HG03442 (cell line): ENCODE measurements at regions not wholly inside any gene's neighbourhood (a gene's known extent, or its start where the extent isn't known, plus 50 kb on each side); places are given as distances from the start of the nearest gene placed in this dataset.

ENCODE experiments used
- ATAC-seq: cut with Tn5 transposase; IDR thresholded peaks from one replicate; pipeline ENCODE4 v1.9.1; 2021; ENCODE audit warnings: mild to moderate bottlenecking, moderate library complexity; ENCODE audit not compliant: unreplicated experiment

DNA sequence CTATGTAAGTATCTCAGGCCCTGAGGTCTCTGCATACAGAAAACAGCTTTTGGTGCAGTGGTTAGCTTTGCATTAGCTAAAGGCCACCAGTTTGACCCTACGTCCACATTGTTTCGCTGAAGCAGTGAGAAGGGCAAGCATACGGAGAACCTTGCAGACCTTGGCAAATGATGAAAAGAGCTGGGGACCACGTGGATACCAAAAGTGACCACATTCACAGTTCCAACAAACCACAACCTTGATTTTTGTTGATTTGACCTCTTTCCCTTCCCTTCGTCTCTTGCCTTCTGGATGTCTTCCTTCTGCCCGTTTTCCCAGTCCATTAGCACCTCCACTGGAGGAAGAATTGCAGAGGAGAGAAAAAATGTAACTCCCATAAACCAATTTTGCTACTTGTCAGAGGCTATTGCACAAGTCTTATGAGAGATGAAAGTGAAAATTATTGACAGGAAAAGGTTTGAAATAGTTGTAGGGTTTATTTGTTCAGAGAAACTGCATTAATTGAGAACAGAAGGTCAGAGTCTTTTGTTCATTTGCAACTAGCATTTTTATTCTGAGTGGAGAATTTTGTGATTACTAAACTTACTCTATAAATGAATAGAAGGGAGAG, 293.9 kb upstream of the HTR2A start:
- ATAC-seq: no peak

DNA sequence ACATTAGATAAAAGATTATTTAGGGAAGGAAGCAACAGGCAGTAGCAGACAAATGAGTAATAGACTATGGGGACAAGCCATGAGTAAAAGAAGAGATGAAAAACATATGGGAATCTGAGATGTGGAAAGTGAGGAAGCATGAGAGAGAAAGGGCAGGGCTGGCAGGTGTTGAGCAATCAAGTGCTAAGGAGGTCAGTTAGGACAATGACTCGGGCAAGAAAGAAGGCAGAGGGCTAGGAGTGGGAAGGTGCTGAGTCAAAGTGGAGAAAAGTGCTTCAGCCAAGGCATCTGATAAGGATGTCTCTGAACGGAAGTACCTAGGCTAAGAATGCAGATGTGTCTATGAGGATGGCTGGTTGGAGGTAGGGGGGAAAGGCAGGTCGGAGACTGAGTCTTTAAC, 291.9 kb upstream of the HTR2A start:
- ATAC-seq: no peak

DNA sequence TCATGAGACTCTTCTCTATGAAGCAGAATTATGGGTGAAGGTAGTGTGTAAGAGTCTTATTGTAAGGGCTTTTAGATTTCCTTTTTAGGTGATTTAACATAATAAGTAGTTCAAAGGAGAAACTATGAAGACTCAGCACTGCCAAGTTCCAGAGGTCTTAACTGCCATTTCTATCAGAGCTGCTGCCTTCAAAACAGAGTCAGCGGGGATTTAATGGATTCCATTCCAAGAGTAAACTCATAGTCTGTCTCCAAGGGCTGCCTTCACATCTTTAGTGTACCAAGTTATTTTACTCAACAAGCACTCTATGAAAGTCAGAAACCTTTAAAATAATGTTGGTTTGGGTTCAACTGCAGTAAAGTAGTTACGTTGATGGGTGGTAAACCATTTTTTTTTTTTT, 289.6 kb upstream of the HTR2A start:
- ATAC-seq: no peak

DNA sequence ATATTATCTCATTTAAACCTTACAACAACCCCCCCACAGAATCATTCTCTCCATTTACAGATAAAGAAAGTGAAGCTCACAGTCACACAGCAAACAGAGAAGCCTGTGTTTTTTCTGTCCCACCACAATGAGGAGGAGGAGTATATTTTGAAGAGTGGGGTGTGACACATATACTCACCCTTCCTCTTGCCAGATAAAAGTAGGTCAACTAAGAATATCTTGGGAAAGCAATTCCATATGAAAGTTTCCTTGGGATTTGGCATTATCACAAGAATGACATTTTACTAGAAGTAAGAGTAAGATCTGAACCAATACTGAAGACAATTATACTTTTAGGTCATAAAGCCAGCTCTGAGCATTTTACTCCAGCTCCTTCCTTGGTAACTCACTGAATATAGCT, 287.5 kb upstream of the HTR2A start:
- ATAC-seq: no peak

DNA sequence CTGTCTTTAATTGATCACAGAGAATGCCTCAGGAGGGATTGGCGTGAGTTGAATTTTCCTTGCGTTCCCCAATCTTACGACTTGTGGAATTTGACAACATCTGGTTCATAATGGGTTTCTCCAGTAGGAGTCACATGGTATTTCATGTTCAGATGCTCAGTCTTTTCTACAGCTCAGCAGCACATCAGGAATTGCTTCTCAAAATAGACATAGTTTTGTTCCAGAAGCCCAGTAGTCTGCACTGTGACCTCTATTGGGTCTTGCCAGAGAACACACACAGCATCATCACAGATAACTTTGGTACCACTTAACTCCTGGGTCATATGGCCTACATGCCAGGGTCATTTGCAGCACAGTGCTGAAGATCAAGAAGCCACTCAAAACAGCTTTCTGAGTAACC, 282.5 kb upstream of the HTR2A start:
- no peak for ATAC-seq

DNA sequence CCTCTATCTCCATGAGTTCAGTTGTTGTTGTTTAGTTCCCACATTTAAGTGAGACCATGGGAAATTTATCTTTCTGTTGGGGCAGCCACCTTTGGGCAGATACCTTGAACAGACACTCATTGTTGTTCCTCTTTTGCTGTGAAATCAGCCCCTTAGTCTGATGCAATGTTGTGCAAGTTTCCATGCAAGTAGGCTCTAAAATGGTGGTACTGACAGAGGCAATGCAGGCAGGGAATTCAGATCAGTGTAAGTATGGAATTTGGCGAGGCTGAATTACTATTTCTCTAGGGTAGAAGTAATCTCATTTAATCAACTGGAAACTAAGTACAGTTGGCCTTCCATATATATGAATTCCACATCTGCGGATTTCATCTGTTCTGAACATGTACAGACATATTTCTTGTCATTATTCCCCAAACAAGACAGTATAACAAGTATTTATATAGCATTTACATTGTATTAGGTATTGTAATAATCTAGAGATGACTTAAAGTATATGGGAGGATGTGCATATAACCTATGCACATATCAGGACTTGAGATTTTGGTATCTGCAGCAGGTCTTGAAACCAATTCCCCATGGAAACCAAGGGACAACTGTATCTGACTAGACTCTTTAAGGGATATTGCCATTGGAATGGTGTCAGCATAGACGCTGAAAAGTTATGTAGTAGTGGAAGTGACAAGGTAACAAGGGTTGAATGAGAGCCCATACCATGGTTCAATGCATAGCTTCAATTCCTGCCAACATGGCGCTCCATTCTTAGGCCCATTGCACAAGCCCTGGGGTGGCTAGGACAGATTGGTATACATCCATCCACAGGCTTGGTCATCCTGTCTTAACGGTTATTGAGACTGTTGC, 281.5 kb upstream of the HTR2A start:
- ATAC-seq: no peak

DNA sequence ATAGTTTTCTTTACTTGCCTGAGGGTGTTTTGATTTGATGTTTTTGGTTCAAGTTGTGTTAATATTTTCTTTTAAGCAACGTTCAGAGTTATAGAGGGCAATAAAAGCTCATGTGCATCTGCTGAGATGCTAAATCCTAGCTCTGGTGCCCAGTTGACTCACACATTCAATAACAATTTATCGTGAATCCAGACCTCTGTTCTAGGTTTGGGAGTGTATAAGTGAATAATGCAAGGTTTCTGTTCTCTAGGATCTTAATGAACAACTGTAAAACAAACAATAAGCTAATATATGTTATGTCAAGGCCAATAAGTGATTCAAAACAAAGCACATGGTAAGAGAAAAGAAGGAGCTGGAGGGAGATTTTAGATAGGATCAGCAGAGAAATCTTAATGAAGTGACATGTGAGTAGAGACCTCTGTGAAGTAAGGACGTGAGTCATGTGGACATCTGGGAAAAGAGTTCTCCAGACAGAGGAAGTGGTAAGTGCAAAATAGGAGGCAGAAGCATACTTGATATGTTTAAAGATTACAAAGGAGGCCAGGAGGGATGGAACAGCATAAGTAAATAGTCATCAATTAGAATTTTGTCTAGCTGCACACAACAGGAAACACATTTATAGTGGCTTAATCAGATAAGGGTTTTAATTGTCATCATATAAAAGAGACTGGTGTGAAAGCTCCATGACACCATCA, 278.5 kb upstream of the HTR2A start:
- ATAC-seq: no peak

DNA sequence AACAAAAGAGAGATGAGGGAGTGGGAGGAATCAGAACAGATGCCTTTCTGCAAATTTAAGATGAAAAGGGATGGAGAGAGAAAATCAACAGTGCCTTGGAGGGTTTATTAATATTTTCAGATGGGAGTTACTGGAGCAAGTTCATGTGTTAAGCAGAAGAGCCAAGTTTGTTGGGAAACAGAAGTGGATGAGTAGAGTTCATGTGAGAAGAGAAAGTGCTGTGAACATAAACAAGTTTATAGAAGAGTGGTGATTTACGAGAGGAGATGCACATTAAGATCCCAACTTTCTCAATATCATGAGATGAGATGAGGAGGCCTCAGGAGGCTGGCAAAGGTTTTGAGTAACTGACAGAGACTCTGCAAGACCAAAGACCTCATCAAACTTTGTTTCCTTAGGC, 274.1 kb upstream of the HTR2A start:
- ATAC-seq: no peak

DNA sequence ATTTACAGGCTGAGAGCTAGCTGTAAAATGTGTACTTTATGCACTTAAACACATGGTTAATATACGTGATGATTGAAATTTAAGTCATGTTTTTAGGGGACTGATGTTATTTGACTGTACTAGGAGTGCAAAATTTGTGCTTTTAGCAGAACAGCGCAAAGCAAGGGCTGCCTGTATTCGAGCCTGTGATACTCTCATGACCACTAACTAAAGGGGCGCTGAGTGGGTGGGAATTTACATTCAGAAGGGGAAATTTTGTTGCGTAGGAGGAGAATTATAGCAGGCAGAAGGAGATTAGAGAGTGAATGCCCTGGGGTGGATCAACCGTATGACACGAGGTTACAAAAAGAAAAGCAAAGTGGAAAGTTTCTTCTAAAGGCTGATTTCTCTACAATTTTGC, 271.8 kb upstream of the HTR2A start:
- no peak for ATAC-seq

DNA sequence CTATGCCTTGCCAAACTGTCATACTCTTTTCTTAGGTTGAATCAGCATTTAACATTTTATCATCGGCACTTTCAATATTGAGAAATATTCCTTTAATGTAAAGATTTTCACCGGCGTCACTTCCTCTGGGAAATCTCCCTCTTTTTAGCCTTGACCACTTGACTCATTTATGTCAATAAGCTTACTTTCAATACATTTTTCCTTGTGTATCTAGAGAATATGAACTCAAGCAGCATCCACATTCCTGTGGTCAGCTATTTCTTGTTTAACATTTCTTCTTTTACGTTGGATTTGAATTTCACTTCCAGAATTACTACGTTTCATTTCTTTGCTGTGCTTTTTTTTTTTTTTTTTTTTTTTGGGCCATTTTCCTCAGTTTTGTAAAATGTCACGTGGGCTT, 271.2 kb upstream of the HTR2A start:
- ATAC-seq: no peak

DNA sequence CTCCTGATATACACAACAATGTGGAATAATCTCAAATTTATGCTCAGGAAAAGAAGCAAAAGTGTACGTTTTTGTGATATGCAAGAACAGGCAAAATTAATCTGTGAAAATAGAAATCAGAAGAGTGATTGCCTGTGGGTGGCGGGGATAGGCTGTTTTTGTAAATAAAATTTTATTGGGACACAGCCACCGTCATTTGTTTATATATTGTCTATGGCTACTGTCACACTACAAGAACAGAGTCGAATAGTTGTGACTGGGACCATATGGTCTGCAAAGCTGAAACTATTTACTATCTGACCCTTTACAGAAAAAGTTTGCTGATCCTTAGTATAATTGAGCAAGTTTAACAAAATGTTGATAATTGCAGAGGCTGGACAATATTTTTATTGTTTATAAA, 269.5 kb upstream of the HTR2A start:
- ATAC-seq: no peak

DNA sequence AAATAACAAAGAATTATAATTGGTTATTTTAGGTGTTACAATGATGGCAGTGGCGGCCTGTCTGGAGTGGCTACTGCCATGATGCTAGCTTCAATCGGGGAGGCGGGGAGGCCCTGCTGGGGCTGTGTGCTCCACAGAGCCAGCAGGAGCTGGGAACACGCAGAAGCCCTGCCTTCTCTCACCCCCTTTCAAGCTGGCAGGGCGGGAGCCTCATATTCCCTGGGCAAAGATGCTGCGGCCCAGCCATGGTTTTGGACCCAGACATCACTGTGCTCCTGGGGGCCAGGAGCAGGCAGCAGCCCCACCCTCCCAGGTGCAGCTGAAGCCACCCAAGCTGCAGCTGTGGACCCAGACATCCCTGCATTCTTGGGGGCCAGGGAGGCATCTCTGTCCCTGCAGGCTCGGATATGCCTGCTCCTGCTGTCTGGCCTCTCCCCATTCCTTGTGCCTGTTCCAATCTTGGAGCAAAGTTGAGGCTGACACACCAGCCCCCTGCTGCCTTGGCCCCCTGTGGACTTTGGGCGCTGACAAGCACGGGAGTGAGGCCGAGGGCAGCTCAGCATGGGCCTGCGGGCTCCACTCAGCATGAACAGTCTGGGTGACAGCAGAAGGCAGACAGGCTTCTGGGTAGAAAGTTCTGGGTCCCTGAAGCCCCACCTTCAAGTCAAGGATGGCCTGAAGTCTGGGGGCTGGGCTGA, 263.1 kb upstream of the HTR2A start:
- ATAC-seq: no peak

DNA sequence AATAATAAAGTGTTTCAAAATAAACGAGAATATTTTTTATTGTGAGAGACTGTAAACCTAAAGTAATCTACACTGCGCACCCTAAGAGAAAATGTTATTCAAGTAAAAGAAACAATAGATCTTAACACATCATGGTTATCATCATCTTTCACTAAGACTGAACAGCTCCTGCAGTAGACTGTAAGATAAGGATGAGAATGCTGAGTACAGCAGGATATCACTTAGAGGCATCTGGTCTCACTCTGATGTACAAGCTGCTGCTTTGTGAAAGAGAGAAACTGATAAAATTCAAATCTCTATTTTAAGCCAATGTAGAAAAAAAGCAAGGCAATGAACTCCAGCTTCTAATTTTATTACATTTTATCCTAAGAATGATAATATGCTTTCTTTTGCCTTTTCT, 261.7 kb upstream of the HTR2A start:
- no peak for ATAC-seq

DNA sequence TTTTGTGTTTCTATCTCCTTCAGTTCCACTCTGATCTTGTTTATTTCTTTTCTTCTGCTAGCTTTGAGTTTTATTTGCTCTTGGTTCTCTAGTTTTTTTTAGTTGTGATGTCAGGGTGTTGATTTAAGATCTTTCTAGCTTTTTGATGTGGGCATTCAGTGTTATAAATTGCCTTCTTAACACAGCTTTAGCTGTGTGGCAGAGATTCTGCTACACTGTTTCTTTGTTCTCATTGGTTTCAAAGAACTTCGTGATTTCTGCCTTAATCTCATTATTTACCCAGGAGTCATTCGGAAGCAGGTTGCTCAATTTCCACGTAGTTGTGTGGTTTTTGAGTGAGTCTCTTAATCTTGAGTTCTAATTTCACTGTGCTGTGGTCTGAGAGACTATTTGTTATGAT, 251.7 kb upstream of the HTR2A start:
- ATAC-seq: no peak

DNA sequence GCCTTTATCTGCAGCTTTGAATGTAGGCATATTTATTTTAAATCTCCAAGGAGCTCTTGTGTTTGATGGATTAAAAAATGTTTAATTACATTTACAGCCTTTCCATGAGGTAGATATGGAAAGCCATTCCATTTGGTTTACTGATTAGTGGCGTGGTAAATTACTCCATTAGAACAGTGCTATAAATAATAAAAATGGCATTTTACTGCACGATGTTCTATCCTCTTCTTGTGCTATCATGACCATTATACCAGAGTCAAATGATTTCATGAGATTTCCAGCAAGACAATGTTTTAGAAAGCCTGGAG, 250.9 kb upstream of the HTR2A start:
- ATAC-seq: no peak

DNA sequence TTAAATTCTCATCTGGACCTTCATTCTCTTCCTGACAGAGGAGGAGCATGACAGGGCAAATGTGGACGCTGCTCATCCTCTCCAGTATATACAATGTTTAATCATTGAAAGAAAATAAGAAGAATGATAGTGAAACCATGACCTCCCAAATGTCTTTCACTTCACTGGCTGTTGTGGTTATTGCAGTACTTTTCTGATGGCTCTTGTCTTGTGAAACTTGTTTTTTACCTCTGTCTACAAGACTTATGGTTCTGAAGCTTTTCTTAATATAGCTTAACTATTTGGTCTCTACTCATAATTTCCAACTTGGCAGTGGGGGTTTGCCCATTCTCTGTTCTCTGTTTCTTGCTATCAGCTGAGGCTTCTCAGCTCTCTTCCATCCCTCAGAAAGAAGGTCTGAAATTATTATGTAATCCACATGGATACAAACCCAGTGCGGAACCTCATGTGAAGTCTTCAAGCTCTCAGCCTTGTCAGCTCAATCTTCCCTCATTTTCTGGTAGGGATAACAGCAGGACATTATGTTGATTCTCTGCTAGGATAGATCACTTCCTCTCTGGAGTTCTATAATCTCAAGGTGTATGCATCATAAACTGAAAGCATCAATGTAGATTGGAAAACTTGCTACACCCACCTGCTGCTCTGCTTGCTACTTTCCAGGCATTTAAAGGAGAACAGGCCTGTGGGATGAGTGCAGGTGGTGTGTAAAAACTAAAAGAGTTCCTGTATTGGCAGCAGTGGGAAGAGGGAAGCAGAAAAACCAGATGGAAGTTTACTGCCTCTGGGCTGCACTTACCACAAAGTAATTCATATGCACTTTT, 250.3 kb upstream of the HTR2A start:
- peak; percentile 95 for ATAC-seq

DNA sequence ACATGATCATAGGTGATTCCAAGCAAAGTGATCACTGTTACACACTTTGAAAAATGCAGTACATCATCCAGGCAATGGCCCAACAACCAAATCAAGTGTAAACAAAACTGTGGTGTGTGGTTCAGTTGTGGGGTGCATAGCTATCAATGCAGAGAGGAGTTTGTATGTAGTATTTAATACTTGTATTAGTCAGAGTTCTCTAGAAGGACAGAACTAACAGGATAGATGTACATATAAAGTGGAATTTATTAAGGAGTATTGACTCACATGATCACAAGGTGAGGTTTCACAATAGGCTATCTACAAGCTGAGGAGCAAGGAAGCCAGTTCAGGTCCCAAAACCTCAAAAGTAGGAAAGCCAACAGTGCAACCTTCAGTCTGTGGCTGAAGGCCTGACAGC, 249.3 kb upstream of the HTR2A start:
- ATAC-seq: no peak

DNA sequence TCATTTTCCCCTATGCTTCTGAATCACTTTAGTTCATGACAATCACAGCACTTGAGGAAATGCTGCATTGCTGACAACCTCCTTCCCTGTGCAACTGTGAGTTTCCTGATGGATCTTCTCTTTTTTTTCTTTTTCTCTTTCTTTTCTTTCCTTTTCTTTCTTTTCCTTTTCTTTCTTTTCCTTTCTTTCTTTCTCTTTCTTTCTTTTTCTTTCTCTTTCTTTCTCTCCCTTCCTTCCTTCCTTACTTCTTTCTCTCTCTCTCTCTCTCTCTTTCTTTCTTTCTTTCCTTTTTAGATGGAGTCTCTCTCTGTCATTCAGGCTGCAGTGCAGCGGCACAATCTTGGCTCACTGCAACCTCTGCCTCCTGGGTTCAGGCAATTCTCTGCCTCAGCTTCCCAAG, 247.9 kb upstream of the HTR2A start:
- no peak for ATAC-seq

DNA sequence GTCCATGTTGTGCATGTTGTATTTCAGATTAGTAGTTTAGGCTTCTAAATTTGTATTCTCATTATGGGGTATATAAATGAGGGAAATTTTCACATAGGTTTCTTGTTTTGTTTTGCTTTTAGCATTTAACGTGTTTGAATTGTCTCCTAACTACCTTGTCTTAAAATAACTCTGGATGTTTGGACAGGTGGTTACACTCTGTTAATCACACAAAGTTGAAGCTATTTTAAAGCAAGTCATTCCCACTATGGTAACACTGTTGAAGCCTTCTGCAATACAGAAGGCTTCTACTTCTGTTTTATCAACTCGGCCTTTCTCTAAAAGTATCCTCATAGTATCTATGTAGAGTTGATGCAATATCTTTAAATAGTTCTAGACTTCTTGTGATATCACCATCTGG, 245.3 kb upstream of the HTR2A start:
- no peak for ATAC-seq

DNA sequence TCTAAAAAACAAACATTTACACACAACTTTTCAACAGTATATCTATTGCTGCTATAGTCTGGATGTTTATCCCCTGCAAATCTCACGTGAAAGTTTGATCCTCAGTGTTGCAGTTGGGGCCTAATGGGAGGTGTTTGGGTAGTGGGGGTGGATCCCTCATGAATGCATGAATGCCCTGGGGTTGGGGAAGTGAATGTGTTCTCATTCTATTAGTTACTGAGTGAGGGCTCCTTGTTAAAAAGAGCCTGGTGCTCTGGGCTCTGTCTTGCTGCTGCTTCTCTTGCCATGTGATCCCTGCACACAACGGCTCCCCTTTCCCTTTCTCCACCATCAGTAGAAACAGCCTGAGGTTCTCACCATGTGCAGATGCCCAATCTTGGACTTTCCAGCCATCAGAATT, 242.7 kb upstream of the HTR2A start:
- no peak for ATAC-seq

DNA sequence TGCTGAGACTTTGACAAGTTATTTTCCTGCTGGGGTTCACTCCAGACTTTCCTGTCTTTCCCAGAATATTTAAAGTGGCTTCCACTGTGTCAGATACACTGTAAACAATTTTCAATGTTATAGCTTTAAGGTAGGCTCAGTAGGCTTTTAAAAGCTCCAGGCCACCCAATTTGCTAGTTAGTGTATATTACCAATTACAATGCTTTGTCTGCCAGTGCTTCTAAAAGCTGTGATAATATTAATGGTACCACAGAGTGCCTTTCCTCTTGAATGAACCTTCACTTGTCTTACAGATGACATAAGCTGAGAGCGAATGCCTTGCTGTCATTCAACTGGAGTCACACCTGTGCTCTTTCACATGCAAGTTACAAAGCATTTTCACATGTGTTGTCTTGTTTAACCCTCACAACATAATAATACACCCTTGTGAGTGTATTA, 239.7 kb upstream of the HTR2A start:
- no peak for ATAC-seq
